ENCODE measurements at regions not wholly inside any gene's neighbourhood (a gene's known extent, or its start where the extent isn't known, plus 50 kb on each side); places are given as distances from the start of the nearest gene placed in this dataset.
A peak's percentile ranks its signal among the peaks of the same experiment; 100 is the strongest.

DNA sequence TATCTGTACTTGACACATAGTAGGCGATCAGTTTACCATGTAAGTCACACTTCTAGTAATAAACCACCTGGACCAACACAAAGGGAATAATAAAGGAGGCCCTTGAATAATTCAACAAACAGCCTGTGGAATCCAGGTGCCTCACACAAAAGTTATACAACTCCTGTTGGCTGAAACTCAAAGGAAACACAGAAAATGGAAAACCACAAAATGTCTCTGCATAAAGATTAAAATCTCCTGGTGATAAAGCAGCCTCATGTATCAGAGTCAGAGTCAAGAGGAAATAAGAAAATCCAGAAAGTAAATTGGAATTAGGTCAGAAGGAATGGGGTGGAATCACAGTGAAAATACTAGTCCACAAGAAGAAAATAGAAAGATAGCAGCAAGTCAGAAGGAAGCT, 592.5 kb downstream of the NPHP4 start:
- H3K4me3 Mint-ChIP-seq = no peak overlapping the region
- H3K4me1 Mint-ChIP-seq = peaks cover 9% of the 10 kb centered on the region
- Histone ChIP-seq H3F3A (ENCODE audit: low read depth) (no peaks in the 10 kb centered on the region), H3K4me2 (no peak overlapping the region), H3K79me2 (ENCODE audit: low read depth) (no peaks in the 10 kb centered on the region), H3K27me3 (no peaks in the 10 kb centered on the region), H3K36me3 (no peaks in the 10 kb centered on the region), H3K27ac (no peak overlapping the region), H3K4me3 (no peak overlapping the region), H3K9me3 (ENCODE audit: low read depth) (no peaks in the 10 kb centered on the region), H3K9ac (no peak overlapping the region), H4K20me1 (ENCODE audit: low read depth) (no peaks in the 10 kb centered on the region), H2AFZ (replicated peaks) (no peak overlapping the region), H3K4me1 (peaks cover 4% of the 10 kb centered on the region)
- no peaks in the 10 kb centered on the region for H3K36me3 Mint-ChIP-seq
- TF ChIP-seq CTCF (IDR thresholded peaks at IDR 0.05) (no peak), EZH2 (IDR thresholded peaks at IDR 0.05) (no peak), EZH2phosphoT487 (IDR thresholded peaks at IDR 0.05) (no peak)
- H3K27ac Mint-ChIP-seq = no peak overlapping the region
- no peaks in the 10 kb centered on the region for H3K9me3 Mint-ChIP-seq
- H3K27me3 Mint-ChIP-seq (ENCODE audit: insufficient read depth, low read depth) = peaks cover 8% of the 10 kb centered on the region
- DNase-seq (ENCODE audit: low spot score) = no peak

GRCh38 chr1:5396593-5396992, 595.6 kb downstream of the NPHP4 start:
- no peak overlapping the region for H3K9ac ChIP-seq
- H3K36me3 ChIP-seq = no peaks in the 10 kb centered on the region

DNA sequence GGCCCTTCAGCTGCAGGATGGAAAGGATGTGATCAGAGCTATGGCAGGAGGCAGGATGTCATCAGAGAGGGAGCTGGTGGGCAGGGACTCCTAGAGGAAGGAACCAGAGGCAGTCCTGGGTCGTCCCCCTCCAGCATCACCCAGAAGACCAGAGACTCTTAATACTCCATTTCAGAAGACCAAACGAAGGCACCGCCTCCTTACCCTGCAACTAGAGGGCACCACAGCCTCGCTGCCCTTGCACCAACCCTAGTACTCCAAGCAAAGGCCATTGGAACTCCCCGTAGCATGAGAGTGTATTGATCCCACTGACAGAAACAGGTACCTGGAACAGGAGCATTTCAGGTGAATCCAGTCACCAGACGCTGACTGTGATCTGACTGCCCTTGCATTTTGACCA, 598.1 kb downstream of the NPHP4 start:
- Mint-ChIP-seq H3K9me3 (no peaks in the 10 kb centered on the region), H3K27ac (peak overlapping the region; percentile 53), H3K4me1 (peaks cover 21% of the 10 kb centered on the region), H3K27me3 (ENCODE audit: insufficient read depth, low read depth) (peaks cover 10% of the 10 kb centered on the region), H3K36me3 (no peaks in the 10 kb centered on the region), H3K4me3 (no peak overlapping the region)
- TF ChIP-seq CTCF (IDR thresholded peaks at IDR 0.05) (no peak), EZH2phosphoT487 (IDR thresholded peaks at IDR 0.05) (no peak), EZH2 (IDR thresholded peaks at IDR 0.05) (no peak)
- Histone ChIP-seq H3K4me2 (no peak overlapping the region), H3K27me3 (no peaks in the 10 kb centered on the region), H3K9ac (no peak overlapping the region), H3K4me1 (peaks cover 4% of the 10 kb centered on the region), H3K9me3 (ENCODE audit: low read depth) (no peaks in the 10 kb centered on the region), H3F3A (ENCODE audit: low read depth) (no peaks in the 10 kb centered on the region), H3K27ac (no peak overlapping the region), H3K36me3 (no peaks in the 10 kb centered on the region), H2AFZ (replicated peaks) (no peak overlapping the region), H4K20me1 (ENCODE audit: low read depth) (no peaks in the 10 kb centered on the region), H3K79me2 (ENCODE audit: low read depth) (no peaks in the 10 kb centered on the region), H3K4me3 (no peak overlapping the region)
- no peak for DNase-seq (ENCODE audit: low spot score)

More at GRCh38 chr1:5396593-5396992, 595.6 kb downstream of the NPHP4 start:
- H3F3A ChIP-seq (ENCODE audit: low read depth) = no peaks in the 10 kb centered on the region
- no peaks in the 10 kb centered on the region for H3K9me3 ChIP-seq (ENCODE audit: low read depth)
- H3K27me3 Mint-ChIP-seq (ENCODE audit: insufficient read depth, low read depth) = peaks cover 12% of the 10 kb centered on the region
- no peak overlapping the region for H3K27ac Mint-ChIP-seq
- H3K79me2 ChIP-seq (ENCODE audit: low read depth) = no peaks in the 10 kb centered on the region
- H3K9me3 Mint-ChIP-seq = no peaks in the 10 kb centered on the region
- no peak overlapping the region for H2AFZ ChIP-seq (replicated peaks)
- no peaks in the 10 kb centered on the region for H3K27me3 ChIP-seq
- H3K4me1 Mint-ChIP-seq = peaks cover 21% of the 10 kb centered on the region
- no peak for DNase-seq (ENCODE audit: low spot score)
- no peak overlapping the region for H3K27ac ChIP-seq
- no peak overlapping the region for H3K4me3 ChIP-seq
- H3K4me1 ChIP-seq = peaks cover 4% of the 10 kb centered on the region
- no peak overlapping the region for H3K4me3 Mint-ChIP-seq
- H3K36me3 Mint-ChIP-seq = no peaks in the 10 kb centered on the region
- H4K20me1 ChIP-seq (ENCODE audit: low read depth) = no peaks in the 10 kb centered on the region
- no peak for TF ChIP-seq EZH2 (IDR thresholded peaks at IDR 0.05)
- TF ChIP-seq CTCF (IDR thresholded peaks at IDR 0.05) = no peak
- TF ChIP-seq EZH2phosphoT487 (IDR thresholded peaks at IDR 0.05) = no peak
- no peak overlapping the region for H3K4me2 ChIP-seq

Data from neural progenitor cell (in vitro differentiated cells).